HG02885 (cell line): ENCODE measurements at regions not wholly inside any gene's neighbourhood (a gene's known extent, or its start where the extent isn't known, plus 50 kb on each side); places are given as distances from the start of the nearest gene placed in this dataset.
"Not testable (repeated sequence)": the region's sequence is repeated elsewhere in the genome, so short reads cannot be mapped to it uniquely, and the experiment has no call there.

Experiments
- ATAC-seq: cut with Tn5 transposase; IDR thresholded peaks from one replicate; pipeline ENCODE4 v1.9.1; 2021; ENCODE audit warnings: mild to moderate bottlenecking; ENCODE audit not compliant: unreplicated experiment, poor library complexity

DNA sequence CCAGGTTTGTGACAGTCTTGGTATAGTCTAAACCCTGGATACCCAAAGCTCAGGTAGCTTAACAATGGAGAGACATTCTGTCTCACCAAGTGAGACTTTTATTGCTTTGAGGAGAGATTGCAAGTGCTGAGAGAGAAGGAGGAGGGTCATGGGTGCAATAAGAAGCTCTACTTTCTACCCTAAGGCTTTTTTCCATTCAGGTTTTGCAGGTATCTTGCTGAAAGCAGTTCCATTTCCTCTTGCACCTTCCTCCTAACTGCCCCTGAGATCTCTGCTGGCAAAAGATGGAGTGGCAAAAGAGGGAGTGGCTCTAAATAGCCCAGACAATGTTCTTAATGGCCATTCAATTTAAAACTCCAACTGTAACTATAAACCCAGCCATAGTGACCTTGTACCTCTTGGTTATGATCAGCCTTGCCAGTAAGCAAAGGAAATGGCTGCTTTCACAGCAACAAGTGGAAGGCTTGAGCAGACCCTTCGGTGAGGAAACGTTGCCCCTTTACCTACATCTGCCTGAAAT, 105.6 kb upstream of the CPEB2 start:
- no peak for ATAC-seq

DNA sequence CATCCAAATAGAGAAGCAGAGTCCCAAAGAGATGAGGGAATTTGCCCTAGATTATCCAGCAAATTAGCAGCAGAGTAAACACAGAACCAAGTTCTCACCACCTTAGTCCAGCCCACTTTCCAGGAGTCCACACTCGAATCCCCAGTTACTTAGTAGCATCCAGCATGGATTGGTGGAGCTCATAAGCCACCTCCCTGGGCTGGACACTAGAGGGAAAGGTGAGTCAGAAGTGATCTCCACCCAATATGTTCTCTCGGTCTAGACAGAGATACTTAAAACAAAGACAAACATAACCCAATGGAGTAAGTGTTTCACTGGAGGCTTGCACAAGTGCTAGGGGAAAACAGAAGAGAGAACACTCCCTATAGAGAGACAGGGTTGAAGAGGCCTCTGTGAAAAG, 105.1 kb upstream of the CPEB2 start:
- no peak for ATAC-seq

DNA sequence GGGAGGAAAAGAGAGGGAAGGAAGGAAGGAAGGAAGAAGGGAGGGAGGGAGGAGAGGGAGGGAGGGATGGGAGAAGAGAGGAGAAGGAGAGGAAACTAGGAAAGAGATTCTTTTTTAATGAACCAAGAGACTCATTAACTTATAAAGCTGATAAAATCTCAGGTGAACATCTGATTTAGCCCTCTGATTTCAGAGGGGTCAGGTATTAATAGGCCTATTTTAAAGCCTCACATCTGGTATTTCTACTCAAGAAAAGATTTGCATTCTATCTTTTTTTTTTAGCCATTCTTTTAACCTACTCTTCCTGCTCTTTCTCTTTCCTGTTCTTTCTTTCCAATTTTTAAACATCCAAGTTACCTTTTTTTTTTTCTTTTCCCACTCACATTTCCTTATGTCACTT, 103.3 kb upstream of the CPEB2 start:
- ATAC-seq = no peak

DNA sequence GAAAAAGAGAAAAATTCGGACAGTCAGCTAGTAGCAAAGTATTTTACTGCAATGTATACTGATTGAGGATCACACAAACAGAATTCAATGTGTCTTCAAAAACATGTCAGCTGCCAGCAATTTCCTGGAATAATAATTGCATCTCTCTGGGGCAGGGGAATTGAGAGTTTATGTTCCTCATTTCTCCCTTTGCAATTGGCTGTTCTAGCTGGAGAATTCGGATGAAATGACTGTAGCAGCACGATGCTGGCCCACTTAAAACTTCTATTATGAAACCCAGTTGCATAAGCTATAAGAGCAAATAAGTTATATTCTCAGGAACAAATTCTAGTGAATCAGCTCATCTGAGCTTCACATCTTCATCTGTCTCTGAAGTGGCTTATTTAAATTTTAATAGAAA, 99.9 kb upstream of the CPEB2 start:
- ATAC-seq = no peak

DNA sequence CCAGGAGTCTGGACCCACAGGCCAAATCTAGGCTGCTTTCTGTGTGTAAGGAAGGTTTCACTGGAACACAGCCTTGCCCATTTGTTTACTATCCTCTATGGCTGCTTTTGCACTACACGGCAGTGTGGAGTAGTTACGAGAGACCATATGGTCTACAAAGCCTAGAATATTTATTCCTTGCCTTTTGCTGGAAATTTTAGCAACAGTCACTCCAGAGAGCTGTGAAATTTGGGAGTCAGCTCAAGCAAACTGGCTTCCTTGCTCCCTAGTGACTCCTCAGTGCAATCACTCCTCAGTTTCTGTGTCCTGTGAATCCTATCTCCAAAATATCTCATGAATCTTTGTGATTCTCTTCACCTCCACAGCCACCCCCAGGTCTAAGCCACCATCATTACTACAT, 99.0 kb upstream of the CPEB2 start:
- no peak for ATAC-seq

DNA sequence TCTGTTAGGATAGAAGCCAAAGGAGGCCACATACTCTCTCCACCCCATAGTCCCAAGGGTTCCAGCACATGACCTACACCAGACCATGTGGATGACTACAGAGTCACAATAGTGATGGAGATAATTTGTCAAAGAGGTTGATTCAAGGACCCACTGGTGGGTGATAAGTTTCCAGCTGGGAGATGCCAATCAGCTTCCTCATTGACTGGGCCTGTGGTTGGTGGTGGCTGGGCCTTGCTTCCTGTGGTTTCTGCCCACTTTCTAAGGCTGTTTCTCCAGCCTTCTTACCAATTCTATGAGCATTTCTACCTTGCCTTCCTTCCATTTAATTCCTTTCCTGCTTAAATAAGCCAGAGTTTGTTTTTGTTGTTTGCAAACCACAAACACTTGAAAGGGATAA, 95.5 kb upstream of the CPEB2 start:
- no peak for ATAC-seq

DNA sequence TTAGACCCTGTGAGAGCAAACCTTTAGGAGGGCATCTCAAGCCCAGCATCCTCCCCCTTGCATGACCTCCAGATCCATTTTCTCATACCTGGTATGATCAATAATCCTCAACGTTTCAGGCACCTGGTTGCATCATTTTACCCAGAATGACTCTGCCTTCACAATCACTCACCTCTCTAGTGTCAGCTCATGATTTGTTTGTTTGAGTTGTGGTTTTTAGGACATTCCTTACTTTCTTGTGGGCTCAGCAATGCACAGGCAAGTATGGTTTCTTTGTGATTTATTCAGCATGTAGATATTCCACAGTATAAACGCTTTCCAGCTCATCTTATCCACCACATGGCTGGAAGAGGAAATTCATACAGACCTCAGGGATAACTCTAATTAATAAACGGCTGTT, 93.6 kb upstream of the CPEB2 start:
- ATAC-seq = no peak

DNA sequence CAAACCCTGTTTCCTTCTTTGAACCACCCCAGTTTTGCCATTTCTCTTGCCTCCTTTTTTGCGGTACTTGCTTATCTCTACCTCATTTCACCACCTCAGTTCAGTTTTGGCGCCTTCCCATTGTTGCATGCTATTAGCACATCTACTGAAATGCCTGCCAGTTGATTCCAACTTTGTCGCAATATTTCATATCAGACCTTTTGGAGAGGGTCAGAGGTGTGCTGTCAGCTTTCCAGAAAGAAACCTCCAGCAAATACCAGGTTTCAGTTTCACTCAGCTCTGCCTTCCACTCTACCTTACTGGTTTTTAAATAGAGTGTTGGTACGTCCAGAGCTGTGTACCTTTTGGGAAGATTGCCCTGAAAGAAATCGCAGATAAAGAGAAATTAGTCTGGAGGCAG, 91.9 kb upstream of the CPEB2 start:
- no peak for ATAC-seq

DNA sequence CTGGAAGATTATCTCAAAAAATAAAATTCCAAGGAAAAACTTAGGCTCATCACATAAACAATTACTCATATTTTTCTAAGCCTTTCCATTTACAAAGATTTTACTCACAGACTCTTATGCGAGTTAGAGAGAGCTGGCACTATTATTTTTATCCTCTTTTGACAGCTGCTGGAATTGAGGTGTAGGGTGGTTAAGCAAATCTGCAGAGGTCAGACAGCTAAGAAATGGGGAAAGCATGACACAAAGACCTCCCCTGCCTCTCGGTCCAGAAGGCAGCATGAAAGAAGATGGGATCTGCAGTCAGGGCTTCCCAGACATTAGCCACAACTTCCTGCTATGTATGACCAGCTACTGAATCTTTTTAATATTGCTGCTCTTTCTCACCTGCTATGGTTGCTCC, 89.9 kb upstream of the CPEB2 start:
- ATAC-seq = no peak

DNA sequence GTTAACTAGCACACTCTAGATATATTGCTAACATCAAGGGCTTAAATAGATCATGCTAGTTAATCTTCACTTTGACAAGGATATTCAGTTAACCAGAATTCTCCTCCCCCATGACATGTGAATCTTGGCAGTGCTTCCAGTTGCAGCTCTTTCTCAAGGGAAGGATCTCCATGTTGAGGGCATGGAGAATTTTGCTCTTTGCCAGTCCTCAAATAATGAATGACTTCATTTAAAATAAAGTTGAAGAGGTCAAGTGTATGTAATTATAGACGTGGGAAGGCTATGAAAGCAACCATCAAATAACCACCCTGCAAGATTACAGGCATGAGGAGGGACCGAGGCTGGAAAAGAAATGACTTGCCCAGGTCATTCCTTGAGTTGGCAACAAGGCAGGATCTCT, 87.3 kb upstream of the CPEB2 start:
- ATAC-seq = no peak

DNA sequence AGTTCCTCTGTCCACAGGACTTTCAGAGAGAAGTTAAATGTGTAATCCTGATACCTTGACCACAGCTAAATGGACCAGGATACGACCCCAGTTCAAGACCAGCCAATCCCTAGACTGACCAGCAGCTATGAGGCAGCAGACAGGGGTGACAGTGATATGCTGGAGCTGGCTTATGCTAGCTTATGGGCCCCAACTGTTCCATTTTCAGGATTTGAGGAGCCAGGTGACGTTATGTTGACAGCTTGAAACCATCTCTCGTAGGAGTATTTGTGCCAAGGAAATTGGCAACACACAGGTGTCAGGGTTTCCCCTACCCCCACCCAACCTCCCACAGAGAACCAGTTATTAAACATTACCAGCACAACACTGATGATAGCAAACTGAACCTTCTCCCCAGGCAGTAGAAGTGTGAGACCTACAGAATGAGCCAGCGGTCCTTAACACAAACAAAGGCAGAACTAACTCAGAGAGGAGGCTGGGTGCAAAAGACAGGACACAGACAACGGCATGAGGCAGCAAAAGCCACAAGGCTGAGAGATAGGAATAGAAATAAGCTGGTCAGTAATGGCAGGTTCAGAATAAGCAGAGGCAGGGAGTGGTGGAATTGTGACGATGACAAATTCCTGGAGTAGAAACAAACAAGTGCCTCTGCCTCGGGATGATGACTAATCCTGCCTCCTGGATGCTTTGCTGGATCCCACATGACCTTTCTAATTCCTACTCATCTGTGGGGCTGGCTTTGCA, 85.6 kb upstream of the CPEB2 start:
- ATAC-seq = peak; percentile 34

DNA sequence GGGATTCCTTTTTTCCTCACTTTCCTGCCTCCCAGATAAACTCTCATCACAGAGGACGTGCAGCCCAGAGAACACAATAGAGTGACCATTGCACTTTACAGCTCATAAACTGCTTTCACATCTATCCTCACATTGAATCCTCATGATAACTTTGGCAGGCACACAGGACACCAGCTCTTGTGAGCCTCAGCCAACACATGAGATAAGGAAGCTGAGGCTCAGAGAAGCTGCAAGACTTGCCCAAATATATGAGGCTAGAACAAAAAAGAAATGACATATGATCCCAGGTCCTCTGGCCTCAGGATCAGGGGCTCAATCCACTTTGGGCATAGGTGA, 85.0 kb upstream of the CPEB2 start:
- ATAC-seq = no peak

DNA sequence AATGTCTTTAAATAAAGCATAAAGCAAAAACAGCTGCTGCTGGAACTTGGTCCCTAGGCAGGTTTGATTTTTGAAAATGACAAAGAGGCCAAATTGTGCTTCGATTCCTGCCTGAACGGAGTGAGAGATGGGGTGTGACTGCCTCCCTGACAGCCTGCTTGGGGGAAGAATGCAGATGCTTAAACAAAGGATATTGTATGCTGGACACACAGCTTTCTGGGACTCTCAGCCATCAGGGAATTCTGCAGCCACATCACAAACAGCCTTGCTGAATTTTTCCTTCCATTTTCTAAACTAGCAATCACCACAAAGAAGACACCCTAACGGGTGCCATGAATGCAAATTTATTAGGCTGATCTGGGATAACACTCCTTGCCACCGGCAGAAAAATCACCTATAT, 83.9 kb upstream of the CPEB2 start:
- no peak for ATAC-seq

DNA sequence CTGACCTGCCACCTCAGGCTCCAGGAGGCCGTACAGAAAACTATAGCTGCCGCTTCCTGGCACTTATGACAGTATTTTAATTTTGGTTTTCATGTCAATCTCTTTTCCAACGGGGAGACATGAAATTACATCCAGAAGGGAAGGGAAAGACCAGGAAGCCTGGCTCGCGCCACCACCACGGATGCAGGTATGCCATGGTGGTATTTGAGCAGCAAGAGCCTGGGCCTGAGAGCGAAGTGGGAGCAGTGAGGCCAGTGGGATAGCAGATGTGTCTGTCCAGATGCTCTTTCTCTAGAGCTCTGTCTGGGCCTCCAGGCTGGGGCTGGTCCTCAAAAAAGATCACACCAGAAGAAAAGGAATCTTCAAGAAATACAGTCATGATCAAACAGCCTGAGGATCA, 82.5 kb upstream of the CPEB2 start:
- no peak for ATAC-seq

DNA sequence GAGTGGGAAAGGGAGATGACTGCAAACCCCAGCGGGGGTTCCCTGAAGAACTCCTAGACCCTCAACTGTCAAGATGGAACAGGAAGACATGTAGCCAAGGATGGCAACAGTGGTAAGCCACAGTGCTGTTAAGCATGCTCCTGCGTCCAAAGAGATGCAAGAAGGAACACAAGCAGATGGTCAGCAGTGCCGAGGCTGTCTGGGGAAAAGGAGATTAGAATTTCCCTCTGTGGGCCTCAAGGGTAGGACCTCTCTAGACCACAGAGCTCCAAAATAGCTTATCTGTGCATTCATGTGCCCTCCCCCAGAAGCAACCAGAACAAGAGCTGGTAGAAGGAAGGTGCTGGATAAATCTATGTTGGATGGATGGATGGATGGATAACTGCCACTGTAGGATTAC, 82.0 kb upstream of the CPEB2 start:
- ATAC-seq = no peak

DNA sequence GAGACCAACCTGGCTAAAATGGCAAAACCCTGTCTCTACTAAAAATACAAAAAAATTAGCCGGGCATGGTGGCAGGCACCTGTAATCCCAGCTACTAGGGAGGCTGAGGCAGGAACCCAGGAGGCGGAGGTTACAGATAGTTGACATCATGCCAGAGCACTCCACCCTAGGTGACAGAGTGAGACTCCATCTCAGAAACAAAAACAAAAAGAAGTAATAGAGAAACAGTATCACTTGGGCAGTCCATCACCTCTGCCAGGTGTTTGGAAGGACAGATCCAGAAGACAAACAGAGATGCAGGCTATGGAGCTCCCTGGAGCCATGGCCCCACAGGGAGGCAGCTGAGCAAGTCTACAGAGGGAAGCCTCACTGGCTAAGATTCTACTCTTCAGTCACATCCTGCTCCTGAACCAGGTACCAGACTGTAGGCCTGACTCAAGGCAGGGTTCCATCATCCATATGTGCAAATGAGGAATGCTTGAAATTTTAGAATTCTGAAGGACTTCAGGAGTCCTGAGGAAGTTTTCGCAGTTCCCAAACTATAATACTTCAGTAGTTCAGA, 81.4 kb upstream of the CPEB2 start:
- no peak for ATAC-seq

DNA sequence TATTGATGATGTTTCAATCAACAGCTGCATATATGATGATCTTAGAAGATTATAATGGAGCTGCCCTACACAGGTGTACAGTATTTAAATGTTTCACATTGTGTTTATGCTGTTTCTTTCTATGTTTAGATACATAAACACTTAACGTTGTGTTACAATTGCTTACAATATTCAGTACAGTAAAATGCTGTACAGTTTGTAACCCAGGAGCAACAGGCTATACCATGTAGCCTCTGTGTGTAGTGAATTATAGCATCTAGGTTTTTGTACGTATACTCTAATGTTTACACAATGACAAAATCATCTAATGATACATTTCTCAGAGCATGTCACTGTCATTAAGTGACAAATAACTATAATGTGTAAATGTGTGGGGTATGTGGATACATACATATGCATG, 80.5 kb upstream of the CPEB2 start:
- ATAC-seq = not testable (repeated sequence)

DNA sequence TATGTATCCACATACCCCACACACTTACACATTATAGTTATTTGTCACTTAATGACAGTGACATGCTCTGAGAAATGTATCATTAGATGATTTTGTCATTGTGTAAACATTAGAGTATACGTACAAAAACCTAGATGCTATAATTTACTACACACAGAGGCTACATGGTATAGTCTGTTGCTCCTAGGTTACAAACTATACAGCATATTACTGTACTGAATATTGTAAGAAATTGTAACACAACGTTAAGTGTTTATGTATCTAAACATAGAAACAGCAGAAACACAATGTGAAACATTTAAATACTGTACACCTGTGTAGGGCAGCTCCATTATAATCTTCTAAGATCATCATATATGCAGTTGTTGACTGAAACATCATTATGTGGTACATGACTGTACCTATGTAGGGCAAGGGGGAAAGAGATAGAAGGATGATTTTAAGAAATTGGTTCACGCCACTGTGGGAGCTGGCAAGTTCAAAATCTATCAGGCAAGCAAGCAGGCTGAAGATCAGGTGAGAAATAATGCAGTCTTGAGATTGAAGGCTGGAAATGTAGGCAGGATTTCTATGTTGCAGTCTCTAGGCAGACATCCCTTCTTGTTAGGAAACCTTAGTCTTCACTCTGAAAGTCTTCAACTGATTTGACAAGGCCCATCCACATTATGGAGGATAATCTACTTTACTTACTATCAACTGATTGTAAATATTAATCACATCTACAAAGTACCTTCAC, 78.0 kb upstream of the CPEB2 start:
- ATAC-seq = no peak

DNA sequence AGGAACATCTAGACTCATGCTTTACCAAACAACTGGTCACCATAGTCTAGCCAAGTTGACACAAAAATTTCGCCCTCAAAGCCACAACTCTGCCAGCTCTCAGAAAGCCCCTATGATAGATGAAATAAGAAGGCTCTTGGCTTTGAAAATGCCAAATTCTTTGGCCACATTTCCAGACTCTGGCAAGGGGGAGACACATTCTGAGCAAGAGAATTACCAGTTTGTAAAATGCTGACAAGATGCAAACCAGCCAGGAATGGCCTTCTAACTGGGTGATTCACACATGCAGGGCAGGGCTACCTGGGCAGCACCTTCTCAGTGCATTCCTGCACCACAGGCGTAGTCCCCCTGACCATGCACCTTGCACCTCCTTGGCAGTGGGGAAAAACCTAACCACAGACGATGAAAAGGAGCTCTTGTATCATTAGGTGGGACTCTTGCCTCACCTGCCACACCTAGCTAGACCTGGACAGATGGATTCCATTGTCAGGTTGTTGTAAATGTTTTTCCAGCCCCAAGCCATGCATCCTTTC, 77.4 kb upstream of the CPEB2 start:
- no peak for ATAC-seq

DNA sequence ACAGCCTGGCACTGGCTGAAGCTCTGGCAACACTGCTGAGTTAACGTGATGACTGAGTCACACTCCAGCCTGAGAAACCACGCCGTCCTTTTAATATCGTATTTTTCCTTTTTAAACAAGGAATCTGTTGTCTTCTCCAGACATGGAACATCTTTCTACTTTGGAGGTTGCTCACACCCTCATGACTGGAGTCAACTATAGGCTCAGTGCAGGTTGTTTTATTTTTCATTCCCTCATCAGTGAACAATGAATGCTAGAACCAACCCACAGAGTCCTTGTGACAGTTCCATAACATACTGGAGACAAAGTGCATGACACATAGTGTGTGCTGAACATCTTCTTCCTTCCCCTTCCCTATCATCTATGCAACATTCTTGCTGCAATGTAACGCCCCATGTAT, 76.8 kb upstream of the CPEB2 start:
- ATAC-seq = no peak

DNA sequence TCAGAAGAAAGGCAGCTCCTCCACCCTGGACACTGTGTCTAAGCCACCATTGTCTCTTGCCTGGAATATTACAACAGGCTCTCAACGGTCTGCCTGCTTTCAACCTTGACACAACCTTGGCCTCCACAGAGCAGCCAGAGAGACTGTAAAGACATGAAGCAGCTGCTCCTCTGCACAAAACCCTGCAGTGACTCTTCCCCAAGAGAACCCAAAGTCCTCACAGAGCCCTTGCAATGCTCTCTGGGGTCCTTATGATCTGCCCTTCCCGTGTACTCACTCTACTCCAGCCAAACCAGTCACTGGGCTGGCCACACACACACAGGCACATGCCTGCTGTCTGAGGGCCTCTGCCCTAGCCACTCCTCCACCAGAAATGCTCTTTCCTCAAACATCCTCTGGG, 75.9 kb upstream of the CPEB2 start:
- no peak for ATAC-seq

DNA sequence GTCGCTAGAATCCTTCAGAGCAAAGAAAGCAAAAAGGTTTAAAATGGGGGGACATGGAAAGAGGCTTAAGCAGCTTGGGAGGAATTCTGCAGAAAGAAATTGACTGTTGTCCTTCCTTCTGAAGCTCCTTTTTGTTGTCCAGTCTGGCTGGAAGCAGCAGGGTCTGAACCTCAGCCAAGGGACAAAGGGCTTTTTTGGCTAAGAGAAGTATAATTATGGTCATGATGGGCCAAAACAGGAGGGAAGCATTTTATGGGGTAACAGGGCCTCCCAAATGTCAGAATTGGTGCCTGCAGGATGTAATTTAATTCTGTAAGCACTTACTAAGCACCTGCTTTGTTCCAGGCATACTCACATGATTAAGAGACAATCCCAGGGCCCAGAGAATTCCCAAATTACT, 74.2 kb upstream of the CPEB2 start:
- ATAC-seq = no peak
